ENCODE measurements at regions not wholly inside any gene's neighbourhood (a gene's known extent, or its start where the extent isn't known, plus 50 kb on each side); places are given as distances from the start of the nearest gene placed in this dataset.

DNA sequence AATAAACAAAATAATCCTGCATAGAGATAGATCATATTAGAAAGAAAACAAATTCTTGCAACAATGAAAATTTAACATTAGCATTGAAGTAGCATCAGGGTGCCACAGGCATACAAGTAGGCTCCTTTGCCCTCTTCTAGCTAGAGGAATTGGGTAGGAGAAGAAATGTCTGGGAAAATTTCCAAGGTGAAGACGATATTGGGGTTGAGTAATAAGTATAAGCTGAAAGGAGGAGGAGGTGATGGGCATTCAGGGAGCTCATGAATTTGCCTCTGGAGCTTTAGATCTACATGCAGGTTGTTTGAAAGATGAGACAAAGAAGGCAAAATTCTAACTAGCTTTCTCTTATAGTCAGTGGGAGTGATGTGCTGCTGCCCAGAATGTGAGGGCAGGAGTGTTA lies 504.9 kb downstream of the CCDC85A start:
- DNase-seq (ENCODE audit: low read depth in 1 of 2, low spot score in 2 of 2) (no peak), FAIRE-seq (no peak)
- Histone ChIP-seq H2BK120ac (replicated peaks; ENCODE audit: low read depth, low read length) (no peak overlapping the region), H3K4me2 (ENCODE audit: insufficient read depth in 1 of 2, low read depth in 2 of 2, low read length in 2 of 2) (no peak overlapping the region), H3K4me3 (ENCODE audit: extremely low read depth in 1 of 4, insufficient read depth in 2 of 4, low read depth in 3 of 4, low read length in 4 of 4) (no peak overlapping the region), H3K23ac (ENCODE audit: insufficient read length) (no peak overlapping the region), H3K27me3 (replicated peaks in 1 of 4; ENCODE audit: control insufficient read depth in 3 of 4, extremely low read depth in 1 of 4, insufficient read depth in 3 of 4, low read length in 3 of 4) (no peaks in the 10 kb centered on the region), H3K36me3 (ENCODE audit: control insufficient read depth in 2 of 4, insufficient read depth in 4 of 4, low read length in 3 of 4) (no peaks in the 10 kb centered on the region), H3K9me3 (ENCODE audit: insufficient read depth in 2 of 2, low read depth in 1 of 2, low read length in 1 of 2) (no peaks in the 10 kb centered on the region), H2AK5ac (ENCODE audit: low read depth, low read length) (no peak overlapping the region), H3K14ac (ENCODE audit: insufficient read length) (no peak overlapping the region), H3K79me2 (ENCODE audit: control insufficient read depth in 1 of 2, insufficient read depth in 2 of 2, low read length in 2 of 2) (no peaks in the 10 kb centered on the region), H3K23me2 (ENCODE audit: low read depth, low read length) (no peaks in the 10 kb centered on the region), H3K4me1 (replicated peaks in 1 of 4; ENCODE audit: control insufficient read depth in 3 of 4, insufficient read depth in 4 of 4, low read length in 3 of 4) (no peaks in the 10 kb centered on the region), H3K27ac (ENCODE audit: low read depth, low read length) (no peak overlapping the region), H3K18ac (ENCODE audit: extremely low read depth, low read length) (no peak overlapping the region), H3K56ac (replicated peaks; ENCODE audit: insufficient read length, low read depth, low read length) (no peak overlapping the region), H3K79me1 (ENCODE audit: low read depth, low read length) (no peaks in the 10 kb centered on the region), H2BK5ac (ENCODE audit: low read depth, low read length) (no peak overlapping the region), H4K91ac (replicated peaks; ENCODE audit: insufficient read length, low read length) (no peak overlapping the region), H4K5ac (ENCODE audit: insufficient read length, low read depth, low read length) (no peak overlapping the region), H3K4ac (replicated peaks; ENCODE audit: insufficient read length, low read depth, low read length) (no peak overlapping the region), H4K20me1 (replicated peaks in 1 of 2; ENCODE audit: control insufficient read depth in 1 of 2, insufficient read depth in 2 of 2, low read length in 2 of 2) (no peaks in the 10 kb centered on the region), H2BK12ac (ENCODE audit: low read depth, low read length) (no peak overlapping the region), H2BK15ac (ENCODE audit: low read length) (no peak overlapping the region), H2AFZ (ENCODE audit: low read length) (no peak overlapping the region), H2BK20ac (ENCODE audit: low read length) (no peak overlapping the region), H4K8ac (ENCODE audit: extremely low read depth, insufficient read depth, low read length) (no peak overlapping the region), H3K9ac (replicated peaks in 1 of 4; ENCODE audit: extremely low read depth in 1 of 4, low read depth in 3 of 4, low read length in 3 of 4) (no peak overlapping the region)
- ChIA-PET POLR2A (ENCODE audit: partially characterized antibody) (no interaction called here), CTCF (ENCODE audit: partially characterized antibody) (no interaction called here)
- TF ChIP-seq POU5F1 (IDR thresholded peaks at IDR 0.05; ENCODE audit: low read depth, low read length): no peak
- no peak for TF ChIP-seq CTCF (IDR thresholded peaks at IDR 0.05; ENCODE audit: control extremely low read depth in 1 of 3, insufficient read depth in 1 of 3, low read depth in 1 of 3, low read length in 3 of 3)
- 96 to 100% methylated on average over 1 of the region's 1 CpG for WGBS, 2 experiments (ENCODE audit: extremely low coverage in 1 of 2, insufficient coverage in 1 of 2, insufficient read length in 1 of 2, insufficient replicate concordance in 2 of 2, low coverage in 1 of 2, low lambda C conversion rate in 2 of 2, missing lambda C conversion rate in 1 of 2)

Data from H1 (cell line).